HG03439 (cell line): ENCODE measurements at regions not wholly inside any gene's neighbourhood (a gene's known extent, or its start where the extent isn't known, plus 50 kb on each side); places are given as distances from the start of the nearest gene placed in this dataset.

ENCODE experiments used
- ATAC-seq: cut with Tn5 transposase; IDR thresholded peaks from one replicate; pipeline ENCODE4 v1.9.1; 2021; ENCODE audit warnings: mild to moderate bottlenecking, moderate library complexity; ENCODE audit not compliant: unreplicated experiment

DNA sequence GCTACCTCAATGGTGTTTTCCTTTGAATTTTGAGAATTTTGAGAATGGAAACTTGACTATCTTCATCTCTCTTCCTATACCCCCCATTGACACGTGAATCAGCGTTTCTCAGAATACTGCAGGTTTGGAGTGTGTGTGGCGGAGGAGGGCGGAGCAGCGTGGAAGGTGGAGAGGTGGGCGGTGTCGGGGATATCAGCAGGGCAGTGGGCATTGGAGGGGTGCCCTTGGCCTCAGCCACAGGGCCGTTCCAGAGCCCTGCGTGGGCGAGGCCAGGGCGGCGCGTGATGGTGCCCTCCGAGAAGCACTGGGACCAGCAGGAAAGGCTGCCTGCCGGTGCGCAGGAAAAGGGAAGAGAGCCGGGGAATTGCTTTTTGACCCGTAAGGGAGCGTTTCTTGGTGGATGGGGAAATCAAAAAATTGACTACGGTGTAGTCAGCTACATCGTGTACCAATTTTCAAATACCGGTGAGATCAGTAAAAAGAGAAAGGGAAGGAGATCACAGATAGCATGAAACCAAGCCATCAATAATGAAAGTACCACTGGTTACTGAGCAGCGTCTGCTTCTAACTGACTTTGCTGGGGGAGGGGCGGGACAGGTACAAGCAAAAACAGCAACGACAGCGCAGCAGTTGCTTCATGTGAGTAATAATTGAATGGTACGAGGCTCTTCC lies 82.7 kb upstream of the DUSP22 start:
- peak; percentile 86 for ATAC-seq

DNA sequence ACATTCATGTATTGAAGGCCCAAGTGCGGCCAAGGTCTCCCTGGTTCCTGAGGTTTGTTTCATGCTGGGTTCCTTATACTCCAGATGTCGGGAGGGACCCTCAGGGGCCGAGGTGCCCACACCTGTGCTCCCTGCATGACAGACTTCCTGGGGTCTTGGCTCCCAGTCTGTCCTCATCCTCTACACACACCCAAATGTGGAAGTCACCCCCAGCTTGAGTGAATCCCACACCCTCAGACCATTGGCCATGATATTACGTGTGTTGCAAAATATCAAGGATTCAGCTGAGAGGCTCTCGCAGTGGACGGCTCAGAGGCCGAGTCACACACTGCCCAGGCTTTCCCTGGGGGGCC lies 82.2 kb upstream of the DUSP22 start:
- no peak for ATAC-seq

DNA sequence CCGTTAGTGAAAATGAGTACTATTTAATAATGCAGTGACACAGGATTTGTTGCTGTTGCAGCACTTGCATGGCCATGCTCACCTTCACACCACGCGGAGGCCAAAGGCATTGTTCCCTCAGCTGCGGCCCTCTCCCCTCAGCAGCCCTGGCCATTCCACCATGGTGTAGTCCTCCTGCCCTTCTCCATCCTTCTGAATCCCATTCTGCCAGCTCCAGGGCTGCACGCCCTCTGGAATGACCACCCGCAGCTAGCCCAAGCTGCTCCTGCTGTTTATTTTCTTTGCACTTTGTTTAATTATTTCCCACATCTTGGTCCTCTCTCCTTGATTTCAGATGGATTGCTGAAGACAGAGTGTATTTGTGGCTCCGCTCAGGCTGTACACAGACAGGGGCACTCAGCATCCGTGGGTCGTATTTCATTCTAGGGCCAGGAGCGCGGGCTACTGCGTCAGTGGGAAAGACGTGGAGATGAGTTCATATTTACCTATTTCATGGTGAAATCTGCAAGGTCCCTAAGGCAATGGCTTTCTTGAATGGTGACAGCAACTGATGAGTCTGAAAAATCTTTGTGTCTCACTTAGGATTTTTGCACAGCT lies 81.4 kb upstream of the DUSP22 start:
- no peak for ATAC-seq

DNA sequence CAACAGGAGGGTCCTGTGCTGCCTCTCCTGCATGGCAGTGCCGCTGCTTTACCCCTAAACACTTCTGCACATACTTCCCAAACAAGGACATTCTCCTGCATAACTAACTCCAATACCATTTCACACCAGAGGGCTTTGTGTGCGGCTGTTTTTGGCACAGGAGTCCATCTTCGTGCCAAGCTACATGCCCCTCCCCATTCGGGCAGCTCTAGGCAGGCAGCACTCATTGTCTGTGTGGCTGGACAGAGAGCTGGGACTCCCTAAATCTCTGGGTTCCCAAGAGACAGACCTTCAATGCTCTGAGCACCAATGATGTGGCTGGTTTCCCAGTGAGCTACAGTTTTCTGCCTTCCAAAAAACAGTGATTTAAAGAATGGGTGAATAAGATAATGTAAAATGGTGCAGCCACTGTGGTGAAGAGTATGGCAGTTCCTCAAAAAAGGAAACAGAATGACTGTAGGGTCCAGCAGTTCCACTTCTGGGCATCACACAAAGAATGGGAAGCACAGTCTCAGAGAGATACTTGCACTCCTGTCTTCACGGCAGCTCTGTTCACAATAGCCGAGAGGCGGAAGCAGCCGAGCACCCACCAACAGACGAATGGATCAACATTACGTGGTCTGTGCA lies 80.3 kb upstream of the DUSP22 start:
- no peak for ATAC-seq

DNA sequence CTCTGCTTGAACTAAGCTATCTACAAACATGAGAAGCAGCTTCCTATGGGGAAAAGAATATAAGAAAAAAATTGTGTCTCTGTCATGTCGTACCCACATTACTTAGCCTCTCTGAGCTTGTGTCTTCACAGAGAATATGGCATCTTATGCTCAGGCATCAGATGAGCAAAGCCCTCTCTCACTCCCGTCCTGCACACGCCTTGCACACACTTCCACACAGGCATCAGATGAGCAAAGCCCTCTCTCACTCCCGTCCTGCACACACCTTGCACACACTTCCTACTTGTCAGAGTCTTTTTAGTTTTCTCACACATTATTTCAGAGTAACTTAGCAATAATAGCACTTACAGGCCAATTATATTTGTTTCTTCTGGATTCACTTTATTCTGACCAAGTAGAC lies 79.0 kb upstream of the DUSP22 start:
- no peak for ATAC-seq

DNA sequence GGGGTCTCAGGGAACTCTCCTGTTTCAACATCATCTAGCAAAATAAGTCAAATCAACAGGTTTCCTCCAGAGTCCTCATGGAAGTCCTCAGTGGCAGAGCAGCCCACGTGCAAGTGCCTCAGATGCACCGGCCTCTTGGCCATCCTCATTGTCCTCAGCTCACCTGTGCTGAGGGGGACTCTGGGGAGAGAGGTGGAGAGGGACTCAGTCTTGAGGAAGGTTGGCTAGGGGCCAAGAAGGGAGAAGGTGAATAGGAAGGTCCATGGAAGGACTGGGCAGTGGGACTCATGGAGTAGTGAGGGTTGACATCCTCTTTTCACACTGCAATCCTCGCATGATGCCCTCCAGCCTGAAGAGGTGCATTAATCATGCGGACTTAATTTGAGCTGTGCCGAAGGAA lies 77.9 kb upstream of the DUSP22 start:
- ATAC-seq, result no peak

DNA sequence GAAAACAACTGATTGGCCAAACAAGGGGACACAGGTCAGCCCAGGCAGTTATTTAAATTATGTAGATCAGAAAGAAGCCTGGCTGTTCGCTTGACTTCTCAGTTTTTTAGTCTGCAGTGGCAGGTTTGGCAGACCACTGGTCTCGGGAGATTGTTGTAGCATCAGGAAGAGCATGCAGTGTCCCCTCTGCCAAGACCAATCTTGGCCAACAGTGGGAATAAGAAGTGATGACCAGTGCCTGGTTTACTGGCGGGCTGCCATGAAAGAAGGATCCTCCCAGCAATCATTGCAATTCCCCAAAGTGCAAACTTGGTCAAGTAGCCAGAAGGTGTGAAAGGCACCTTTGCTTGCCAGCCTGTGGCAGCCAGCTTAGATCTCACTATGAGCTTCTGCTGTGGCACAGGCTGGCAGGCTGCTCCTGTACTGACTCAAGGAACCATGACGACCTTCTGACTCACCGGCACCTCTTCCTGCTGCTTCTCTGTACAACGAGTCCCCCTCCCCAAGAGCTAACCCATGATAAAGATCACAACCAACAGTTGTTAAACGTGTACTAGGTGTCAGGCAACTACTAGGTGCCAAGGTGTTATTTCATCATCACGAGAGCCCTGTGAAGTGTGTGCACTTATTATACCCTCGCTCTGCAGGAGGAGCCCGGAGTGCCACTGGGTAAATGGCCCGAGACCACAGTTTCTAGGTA lies 76.8 kb upstream of the DUSP22 start:
- no peak for ATAC-seq

DNA sequence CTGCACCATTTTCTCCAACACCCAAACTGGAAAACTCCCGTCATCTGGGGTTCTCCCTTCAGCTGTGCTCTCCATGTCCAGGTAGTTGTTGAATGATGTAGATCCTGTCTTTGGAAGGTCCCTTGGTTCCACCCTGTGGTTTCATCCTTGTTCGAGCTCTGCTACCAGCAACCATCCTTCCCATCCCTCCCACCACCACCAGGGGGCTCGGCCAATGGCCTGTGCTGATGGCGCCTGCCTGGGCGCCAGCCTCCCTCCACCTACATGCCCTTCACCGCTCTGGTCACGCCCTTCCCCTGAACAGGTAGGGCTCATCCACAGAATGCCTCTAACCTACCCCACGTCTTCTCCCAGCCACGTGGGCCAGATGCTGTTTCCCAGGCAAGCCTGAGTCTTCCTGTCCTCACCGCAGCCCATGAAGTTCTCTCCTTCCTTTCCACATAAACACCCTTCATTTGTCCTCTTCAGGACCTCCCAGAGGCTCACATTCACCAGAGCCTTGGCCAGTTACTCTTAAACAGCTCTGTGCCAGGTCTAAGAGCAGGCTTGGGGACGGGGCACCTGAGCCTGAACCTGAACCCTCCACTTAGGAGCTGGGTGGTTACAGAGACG lies 75.1 kb upstream of the DUSP22 start:
- ATAC-seq, result no peak

DNA sequence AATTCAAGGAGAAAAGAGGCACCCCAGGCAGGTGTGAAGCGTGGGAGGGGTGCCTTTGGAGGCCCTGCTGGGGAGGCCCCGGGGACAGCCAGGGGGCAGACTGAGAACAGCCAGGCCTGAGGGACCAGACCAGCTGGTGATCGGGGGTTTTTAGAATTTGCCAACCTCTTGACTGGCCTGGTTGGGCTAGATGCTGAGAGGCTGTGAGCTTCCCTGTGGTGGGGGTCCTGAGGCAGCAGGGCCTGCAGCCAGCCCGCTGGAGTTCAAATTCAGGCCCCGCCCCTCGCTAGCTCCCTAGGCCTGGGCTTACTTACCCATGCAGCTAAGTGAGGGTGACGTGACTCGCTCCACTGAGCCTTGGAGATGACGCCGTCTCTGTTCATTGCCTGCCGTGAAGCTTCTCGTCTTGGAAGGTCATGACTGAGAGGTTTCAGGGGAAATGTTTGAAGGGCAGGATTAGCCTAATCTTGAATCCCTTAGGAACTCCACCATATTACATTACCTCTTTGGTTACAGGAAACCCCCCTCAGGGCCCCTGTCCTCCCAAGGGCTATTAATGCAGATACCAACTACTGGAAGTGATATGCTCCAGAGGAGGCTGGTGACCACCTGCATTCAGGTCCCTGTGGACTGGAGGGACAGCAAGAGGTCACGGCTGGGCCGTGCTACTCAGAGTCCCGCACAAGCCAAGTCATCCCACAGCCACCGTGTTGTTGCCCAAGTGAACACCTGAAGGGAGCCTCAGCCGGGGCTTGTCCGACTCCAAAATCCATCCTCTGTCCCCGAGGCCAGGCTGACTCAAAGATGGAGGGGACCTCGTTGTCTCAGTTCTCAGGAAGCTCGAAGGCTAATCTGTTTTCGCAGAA lies 73.9 kb upstream of the DUSP22 start:
- ATAC-seq, result peak; percentile 40

DNA sequence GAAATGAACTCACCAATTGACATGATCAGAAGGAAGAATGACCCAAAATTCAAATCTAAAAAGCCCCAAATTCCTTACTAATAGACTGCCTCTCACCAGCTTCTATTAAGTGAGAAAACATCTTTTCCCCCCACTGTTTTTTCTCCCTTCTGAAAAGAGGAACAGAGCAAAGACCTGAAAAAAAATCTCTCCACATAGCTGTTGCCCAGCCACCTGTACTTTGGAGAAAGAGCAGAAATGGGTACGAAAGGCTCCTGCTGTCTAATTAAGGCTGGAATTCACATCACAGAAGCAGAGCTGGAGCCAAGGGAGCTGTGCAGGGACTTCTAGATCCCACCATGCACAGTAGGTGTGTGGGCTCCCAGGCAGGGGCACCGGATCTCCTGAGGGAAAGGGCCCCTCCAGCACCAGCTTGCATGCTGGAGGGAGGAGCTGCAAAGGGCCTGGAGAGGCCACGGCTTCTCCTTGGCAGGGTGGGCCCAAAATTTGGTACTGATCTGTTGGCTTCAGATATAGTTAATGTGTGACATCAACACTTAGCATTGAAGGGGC lies 73.2 kb upstream of the DUSP22 start:
- no peak for ATAC-seq

DNA sequence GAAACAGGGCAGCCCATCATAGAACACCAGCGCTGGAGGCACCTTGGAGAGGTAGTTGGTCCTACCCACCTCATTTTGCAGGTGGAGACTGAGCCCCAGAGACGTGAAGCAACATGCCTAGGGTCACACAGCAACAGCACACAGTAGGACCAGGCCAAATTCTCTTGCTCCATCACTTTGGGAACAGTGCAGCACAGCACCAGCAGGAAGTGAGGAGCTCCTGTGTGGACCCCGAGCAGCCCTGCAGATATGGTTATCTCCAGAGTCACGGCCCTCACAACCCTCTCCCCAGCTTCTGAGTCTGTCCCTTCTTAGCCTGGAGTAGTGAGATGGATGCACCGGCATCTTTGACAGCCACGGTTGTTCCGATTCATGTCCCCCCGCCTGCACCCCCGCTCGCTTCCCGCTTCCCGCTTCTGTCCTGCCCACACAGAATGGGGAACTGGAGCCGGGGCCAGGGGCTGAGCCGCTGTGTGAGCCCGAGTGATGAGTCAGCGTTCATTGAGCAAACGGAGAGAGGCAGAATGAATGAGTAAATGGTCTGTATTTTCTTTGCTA lies 72.6 kb upstream of the DUSP22 start:
- no peak for ATAC-seq

DNA sequence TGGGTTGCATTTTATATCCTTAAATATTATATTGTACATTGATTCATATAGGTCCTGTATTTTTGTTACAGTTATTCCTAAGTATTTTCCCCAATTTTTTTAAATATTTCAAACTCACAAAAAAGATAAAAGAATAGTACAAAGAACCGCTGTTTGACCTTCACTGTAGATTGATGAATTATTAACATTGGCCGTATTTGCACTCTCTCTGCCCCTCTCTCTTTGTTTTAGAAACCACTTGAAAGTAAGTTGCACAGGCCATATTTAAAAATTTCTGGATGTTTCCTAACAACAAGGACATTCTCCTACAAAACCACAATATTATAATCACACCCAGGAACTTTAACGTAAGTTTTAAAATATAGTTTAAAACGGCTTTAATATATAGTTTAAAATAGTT lies 72.0 kb upstream of the DUSP22 start:
- ATAC-seq, result no peak

DNA sequence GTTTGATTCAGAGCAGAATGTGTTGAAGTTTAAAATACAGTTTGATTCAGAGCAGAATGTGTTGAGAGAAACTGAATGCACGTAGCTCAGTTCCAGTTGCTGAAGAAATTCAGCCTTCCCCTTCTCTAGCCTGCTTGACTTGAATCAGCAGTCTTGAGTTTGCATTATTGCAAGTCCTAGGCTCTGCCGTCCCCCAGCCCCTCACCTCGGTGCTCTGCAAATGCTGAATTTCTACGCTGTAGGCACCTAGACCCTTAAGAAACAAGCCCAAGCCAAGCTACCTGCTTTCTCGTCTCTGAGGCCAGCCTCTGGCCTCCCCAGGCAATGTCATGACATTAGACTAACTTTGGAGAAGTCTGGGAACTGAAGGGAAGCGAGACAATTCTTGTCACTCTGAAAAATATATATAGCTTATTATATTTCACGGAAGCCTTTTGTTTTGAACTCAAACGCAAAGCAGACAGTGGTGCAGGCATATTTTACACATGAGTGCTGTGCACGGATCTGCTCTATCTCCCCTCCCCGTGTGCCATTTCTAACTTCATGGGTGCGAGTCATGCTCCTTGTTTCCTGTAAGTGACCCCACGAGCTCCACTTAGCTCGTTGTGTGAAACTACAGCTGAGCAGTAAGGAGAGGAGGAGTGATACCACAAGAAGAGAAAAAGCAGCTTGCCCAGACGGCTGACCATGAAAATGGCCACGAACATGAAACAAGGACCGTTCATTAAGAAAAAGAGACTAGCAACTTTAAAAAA lies 71.4 kb upstream of the DUSP22 start:
- ATAC-seq, result no peak

DNA sequence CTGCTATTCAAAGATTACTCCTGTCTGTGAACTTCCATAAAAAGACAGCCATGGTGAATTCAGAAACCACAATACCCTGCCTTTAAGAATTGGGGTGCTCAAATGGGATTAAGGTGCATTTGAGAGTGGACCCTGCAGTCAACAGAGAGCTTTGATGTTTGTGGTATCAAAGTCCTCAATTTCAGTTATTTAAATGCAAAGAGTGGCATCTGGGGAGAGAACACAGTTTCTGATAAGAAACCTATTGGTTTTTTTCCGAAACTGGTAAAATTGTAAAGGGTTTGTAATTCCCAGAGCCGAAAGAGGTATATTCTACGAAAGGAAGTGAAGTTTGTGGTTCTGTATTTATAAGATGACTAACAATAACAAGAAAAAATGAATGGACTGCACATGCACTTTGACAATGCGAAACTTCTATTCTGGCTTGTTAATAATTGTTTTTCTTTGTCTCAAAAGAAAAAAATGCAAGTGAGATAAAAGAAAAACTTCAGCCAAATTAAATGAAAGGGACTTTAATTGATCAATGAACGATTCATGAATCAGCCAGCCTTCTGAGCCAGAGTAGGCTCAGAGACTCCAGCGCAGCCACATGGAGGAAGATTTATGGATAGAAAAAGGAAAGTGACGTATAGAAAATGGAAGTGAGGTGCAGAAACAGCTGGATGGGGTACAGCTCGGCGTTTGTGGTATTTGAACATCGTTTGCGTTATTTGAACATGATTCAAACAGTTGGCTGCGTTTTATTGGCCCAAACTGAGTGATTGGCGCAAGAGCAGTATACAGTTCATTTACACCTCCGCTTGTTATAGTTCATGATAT lies 70.5 kb upstream of the DUSP22 start:
- ATAC-seq, result no peak

DNA sequence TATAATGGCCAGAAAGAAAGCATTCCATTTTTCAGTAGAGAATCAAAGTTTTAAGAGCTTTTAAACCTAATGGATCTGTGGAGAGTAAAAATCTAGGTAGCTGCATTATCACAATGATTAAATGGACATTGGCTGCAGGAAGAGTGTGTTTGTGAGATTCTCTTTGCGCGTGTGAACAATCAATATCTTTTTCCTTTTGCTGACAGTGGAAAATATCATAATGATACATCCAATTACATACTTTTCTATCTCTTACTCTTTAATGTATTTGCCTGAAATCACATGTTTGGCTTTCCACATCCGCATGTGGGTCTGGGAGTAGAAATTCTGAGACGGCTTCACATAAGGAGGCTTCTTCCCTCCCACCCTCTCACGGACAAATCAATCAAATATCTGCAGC lies 69.8 kb upstream of the DUSP22 start:
- no peak for ATAC-seq

DNA sequence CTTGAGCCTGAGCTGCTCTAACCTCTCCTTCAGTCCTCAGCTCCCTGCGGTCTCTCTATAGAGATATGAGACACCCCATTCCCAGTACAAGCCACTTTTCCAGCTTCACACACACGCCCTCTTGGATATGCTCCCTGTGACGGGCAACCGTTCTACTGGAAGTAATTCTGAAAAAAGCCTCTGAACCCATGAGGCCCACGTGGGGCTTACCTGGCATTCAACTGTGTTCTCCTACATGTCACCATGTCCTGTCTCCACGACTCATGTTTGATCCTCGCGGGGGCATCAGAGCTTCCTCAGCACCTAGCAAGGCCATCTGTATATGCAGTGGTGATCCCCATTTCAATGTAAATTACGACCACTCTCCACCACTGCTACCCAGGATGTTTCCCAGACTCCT lies 69.2 kb upstream of the DUSP22 start:
- no peak for ATAC-seq

DNA sequence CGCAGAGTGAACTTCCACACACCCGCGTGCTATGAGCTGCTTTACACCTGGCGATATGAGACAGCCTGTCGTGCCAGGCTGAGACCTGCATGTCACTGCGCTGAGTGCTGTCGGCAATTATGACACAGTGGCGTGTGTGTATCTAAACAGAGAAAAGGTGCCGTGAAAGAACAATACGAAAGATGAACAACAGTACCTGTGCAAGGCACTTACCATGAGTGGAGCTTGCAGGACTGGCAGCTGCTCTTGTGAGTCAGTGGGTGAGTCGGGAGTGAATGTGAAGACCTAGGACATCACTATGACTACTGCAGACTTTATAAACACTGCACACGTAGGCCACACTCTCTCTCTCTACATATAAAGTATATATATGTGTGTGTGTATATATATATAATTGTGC lies 68.5 kb upstream of the DUSP22 start:
- no peak for ATAC-seq

DNA sequence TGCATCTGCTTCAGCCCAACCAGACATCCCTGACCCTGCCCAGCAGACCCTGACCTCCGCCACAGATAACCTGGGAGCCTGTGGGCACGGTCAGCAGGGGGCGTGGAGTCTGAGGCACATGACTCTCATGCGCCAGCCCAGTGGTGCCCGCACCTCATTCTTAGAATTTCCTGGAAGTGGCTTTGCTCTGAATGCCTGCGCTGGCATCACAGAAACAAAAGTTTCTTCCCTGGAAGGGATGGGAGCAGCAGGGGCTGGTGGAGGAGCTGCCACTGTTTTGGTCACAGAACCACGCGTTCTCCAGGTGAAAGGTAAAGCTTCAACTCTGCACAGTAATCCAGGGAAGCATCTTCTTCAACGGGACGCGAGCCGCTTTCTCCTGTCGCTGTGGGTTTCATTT lies 67.9 kb upstream of the DUSP22 start:
- ATAC-seq, result no peak
